Mammary epithelial cell (primary cell): ENCODE measurements at regions not wholly inside any gene's neighbourhood (a gene's known extent, or its start where the extent isn't known, plus 50 kb on each side); places are given as distances from the start of the nearest gene placed in this dataset.

Source experiments
- EZH2 ChIP-seq: IDR thresholded peaks from 2 replicates; pipeline ENCODE4 v1.6.1; 2012; ENCODE audit warnings: low read length, inconsistent platforms, borderline replicate concordance
- TF ChIP-seq, protein P1 (sequence below), 2 donors: IDR thresholded peaks in 1 of 2; conservative IDR thresholded peaks in 1 of 2; 2 replicates each; pipeline ENCODE4 v1.5.1; 2011 to 2012; ENCODE audit warnings: inconsistent platforms in 2 of 2, low read length in 2 of 2, mild to moderate bottlenecking in 2 of 2, control low read depth in 1 of 2, low read depth in 1 of 2; ENCODE audit not compliant: insufficient read depth in 1 of 2; ENCODE audit errors: extremely low read depth in 1 of 2

DNA sequence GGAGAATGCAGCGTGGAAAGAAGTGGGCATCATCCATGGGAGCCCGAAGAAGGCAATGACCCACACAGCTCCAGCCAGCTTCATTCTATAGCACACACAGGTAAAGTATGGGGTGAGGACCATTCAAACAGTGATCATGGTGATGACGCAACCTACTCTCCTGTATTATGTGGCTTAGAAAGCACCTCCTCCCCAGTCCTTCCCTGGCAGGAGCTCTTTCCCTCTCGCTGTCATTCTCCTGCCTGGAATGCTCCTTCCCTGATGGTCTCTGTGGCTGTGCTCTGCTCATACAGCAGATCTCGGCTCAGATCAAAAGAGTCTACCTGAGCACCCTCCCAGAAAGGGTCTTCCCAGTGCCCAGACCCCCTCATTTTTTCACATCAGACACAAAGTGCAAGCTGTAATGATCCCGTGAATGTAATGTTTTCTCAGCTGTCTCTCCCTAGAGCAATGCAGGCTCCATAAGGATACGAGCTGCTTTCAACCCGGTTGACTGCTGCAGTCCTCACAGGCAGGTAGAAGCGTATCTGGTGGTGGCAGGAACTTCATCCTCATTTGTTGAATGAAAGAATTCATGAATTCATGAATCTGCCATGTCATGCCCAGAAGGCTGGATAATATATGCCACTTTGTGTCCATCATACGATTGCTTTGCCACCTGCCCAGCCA is 248.8 kb downstream of the HS3ST3A1 start:
- TF ChIP-seq, protein P1, sequence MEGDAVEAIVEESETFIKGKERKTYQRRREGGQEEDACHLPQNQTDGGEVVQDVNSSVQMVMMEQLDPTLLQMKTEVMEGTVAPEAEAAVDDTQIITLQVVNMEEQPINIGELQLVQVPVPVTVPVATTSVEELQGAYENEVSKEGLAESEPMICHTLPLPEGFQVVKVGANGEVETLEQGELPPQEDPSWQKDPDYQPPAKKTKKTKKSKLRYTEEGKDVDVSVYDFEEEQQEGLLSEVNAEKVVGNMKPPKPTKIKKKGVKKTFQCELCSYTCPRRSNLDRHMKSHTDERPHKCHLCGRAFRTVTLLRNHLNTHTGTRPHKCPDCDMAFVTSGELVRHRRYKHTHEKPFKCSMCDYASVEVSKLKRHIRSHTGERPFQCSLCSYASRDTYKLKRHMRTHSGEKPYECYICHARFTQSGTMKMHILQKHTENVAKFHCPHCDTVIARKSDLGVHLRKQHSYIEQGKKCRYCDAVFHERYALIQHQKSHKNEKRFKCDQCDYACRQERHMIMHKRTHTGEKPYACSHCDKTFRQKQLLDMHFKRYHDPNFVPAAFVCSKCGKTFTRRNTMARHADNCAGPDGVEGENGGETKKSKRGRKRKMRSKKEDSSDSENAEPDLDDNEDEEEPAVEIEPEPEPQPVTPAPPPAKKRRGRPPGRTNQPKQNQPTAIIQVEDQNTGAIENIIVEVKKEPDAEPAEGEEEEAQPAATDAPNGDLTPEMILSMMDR (conservative IDR thresholded peaks at IDR 0.05 in 1 of 2, IDR thresholded peaks at IDR 0.05 in 1 of 2; ENCODE audit: extremely low read depth in 1 of 2, insufficient read depth in 1 of 2, low read depth in 1 of 2, low read length in 2 of 2), result no peak
- no peak for TF ChIP-seq EZH2
